A673 (cell line): ENCODE measurements at regions not wholly inside any gene's neighbourhood (a gene's known extent, or its start where the extent isn't known, plus 50 kb on each side); places are given as distances from the start of the nearest gene placed in this dataset.

Experiments used
- BruUV-seq: library from RNA; stranded (reverse); fragments of 400-500 nt; replicated peaks from 2 replicates; lab custom pipeline; 2021; lab: Mats Ljungman, UMichigan
- CTCF ChIA-PET: fragments of 300-600 bp; sonication (Branson Sonifier 250); formaldehyde crosslinking; loops from one replicate; lab custom pipeline; 2022; ENCODE audit warnings: antibody characterized with exemption; lab: Charles Lee
- POLR2A ChIA-PET: fragments of 300-600 bp; sonication (Branson Sonifier 250); formaldehyde crosslinking; loops from one replicate; lab custom pipeline; 2022; ENCODE audit warnings: antibody characterized with exemption; ENCODE audit not compliant: low non-redundant PET; lab: Charles Lee
- DNase-seq: peaks from one replicate; pipeline ENCODE4 v3.0.0-alpha.2; 2015; ENCODE audit warnings: low spot score
- H3K27ac ChIP-seq: fragments of 200-600 bp; sonication (generic); 2 replicates; pipeline ENCODE4 v1.5.1; 2016; ENCODE audit warnings: mixed run types, low read depth, mild to moderate bottlenecking, mixed read lengths, antibody characterized with exemption, low read length; ENCODE audit not compliant: poor library complexity, severe bottlenecking
- H3K27me3 ChIP-seq: fragments of 200-600 bp; sonication (generic); replicated peaks from 2 replicates; pipeline ENCODE4 v1.6.1; 2017; ENCODE audit warnings: mixed run types, low read depth, mild to moderate bottlenecking, mixed read lengths, antibody characterized with exemption, low read length; ENCODE audit not compliant: insufficient read depth, poor library complexity
- H3K36me3 ChIP-seq: fragments of 200-600 bp; sonication (generic); 2 replicates; pipeline ENCODE4 v1.6.1; 2016; ENCODE audit warnings: mixed run types, mild to moderate bottlenecking, mixed read lengths, antibody characterized with exemption, low read length; ENCODE audit not compliant: insufficient read depth, poor library complexity, severe bottlenecking
- H3K4me1 ChIP-seq: fragments of 200-600 bp; sonication (generic); 2 replicates; pipeline ENCODE4 v1.6.1; 2017; ENCODE audit warnings: mixed run types, mild to moderate bottlenecking, mixed read lengths, antibody characterized with exemption, low read length; ENCODE audit not compliant: insufficient read depth, poor library complexity, severe bottlenecking
- H3K4me3 ChIP-seq: fragments of 200-600 bp; sonication (generic); 2 replicates; pipeline ENCODE4 v1.5.1; 2016; ENCODE audit warnings: low read depth, mixed run types, mild to moderate bottlenecking, mixed read lengths, low read length; ENCODE audit not compliant: poor library complexity, severe bottlenecking
- H3K9me3 ChIP-seq: fragments of 200-600 bp; sonication (generic); 2 replicates; pipeline ENCODE4 v1.6.1; 2016; ENCODE audit warnings: mixed run types, low read depth, mild to moderate bottlenecking, mixed read lengths, antibody characterized with exemption, low read length; ENCODE audit not compliant: poor library complexity, severe bottlenecking
- CTCF ChIP-seq: fragments of 300-800, 200-600 bp; sonication (generic); conservative IDR thresholded peaks from 2 replicates; pipeline ENCODE4 v1.5.1; 2017; ENCODE audit warnings: low read depth, mild to moderate bottlenecking, antibody characterized with exemption, low read length, moderate library complexity, mixed read lengths
- EZH2 ChIP-seq: fragments of 200-600 bp; sonication (generic); IDR thresholded peaks from 2 replicates; pipeline ENCODE4 v1.6.1; 2017; ENCODE audit warnings: borderline replicate concordance, low read depth, mild to moderate bottlenecking, mixed read lengths, antibody characterized with exemption, low read length; ENCODE audit not compliant: poor library complexity, severe bottlenecking
- intact Hi-C: fragments of 100-400 bp; cut with micrococcal nuclease; formaldehyde crosslinking; loops from one replicate; pipeline ENCODE4 v1.10.0; 2022; ENCODE audit not compliant: unreplicated experiment

- Histone ChIP-seq H3K27me3 (no peaks in the 10 kb centered on the region), H3K36me3 (no peaks in the 10 kb centered on the region), H3K27ac (no peak overlapping the region), H3K4me1 (no peaks in the 10 kb centered on the region), H3K4me3 (no peak overlapping the region), H3K9me3 (no peaks in the 10 kb centered on the region)
- TF ChIP-seq CTCF (no peak), EZH2 (no peak)
- no peak for DNase-seq
- CTCF ChIA-PET: no interaction called here
- intact Hi-C loops: no loop called here
- POLR2A ChIA-PET: no interaction called here
- no TSS peak for BruUV-seq
Observed at GRCh38 chr10:107901076-107901475, 736.6 kb upstream of the SORCS1 start.

GRCh38 chr10:107900131-107900530, 735.6 kb upstream of the SORCS1 start:
- Histone ChIP-seq H3K27me3 (no peaks in the 10 kb centered on the region), H3K4me3 (no peak overlapping the region), H3K4me1 (no peaks in the 10 kb centered on the region), H3K36me3 (no peaks in the 10 kb centered on the region), H3K27ac (no peak overlapping the region), H3K9me3 (no peaks in the 10 kb centered on the region)
- ChIA-PET POLR2A (no interaction called here), CTCF (no interaction called here)
- no peak for DNase-seq
- BruUV-seq: no TSS peak
- intact Hi-C loops: no loop called here
- TF ChIP-seq EZH2 (no peak), CTCF (no peak)

- no TSS peak for BruUV-seq
- intact Hi-C loops: no loop called here
- no peaks in the 10 kb centered on the region for H3K27me3 ChIP-seq
- CTCF ChIA-PET: no interaction called here
- H3K36me3 ChIP-seq: no peaks in the 10 kb centered on the region
- H3K9me3 ChIP-seq: no peaks in the 10 kb centered on the region
- POLR2A ChIA-PET: no interaction called here
- H3K4me1 ChIP-seq: no peaks in the 10 kb centered on the region
- TF ChIP-seq EZH2 (no peak), CTCF (no peak)
- DNase-seq: no peak
- H3K4me3 ChIP-seq: no peak overlapping the region
- no peak overlapping the region for H3K27ac ChIP-seq
Observed at GRCh38 chr10:107899502-107900062, 735.1 kb upstream of the SORCS1 start.
